SK-N-SH (cell line): ENCODE measurements at regions not wholly inside any gene's neighbourhood (a gene's known extent, or its start where the extent isn't known, plus 50 kb on each side); places are given as distances from the start of the nearest gene placed in this dataset.

Source experiments
- GABPA ChIP-seq: IDR thresholded peaks from 2 replicates; pipeline ENCODE4 v1.4.0; 2012; ENCODE audit warnings: low read depth, mild to moderate bottlenecking
- POLR2AphosphoS5 ChIP-seq: IDR thresholded peaks from 2 replicates; pipeline ENCODE4 v1.6.1; 2012; ENCODE audit warnings: low read depth, low read length
- SMC3 ChIP-seq: IDR thresholded peaks from 2 replicates; pipeline ENCODE4 v1.6.1; 2012; ENCODE audit warnings: low read depth, low read length, improper control_type of control experiment
- USF1 ChIP-seq: IDR thresholded peaks from 2 replicates; pipeline ENCODE4 v1.4.0; 2012; ENCODE audit warnings: low read depth, borderline replicate concordance
- TF ChIP-seq, protein P1 (sequence below): fragments of 200-600 bp; sonication (generic); IDR thresholded peaks from 2 replicates; pipeline ENCODE4 v1.6.1; 2017; ENCODE audit warnings: antibody characterized with exemption, mild to moderate bottlenecking, moderate library complexity

DNA sequence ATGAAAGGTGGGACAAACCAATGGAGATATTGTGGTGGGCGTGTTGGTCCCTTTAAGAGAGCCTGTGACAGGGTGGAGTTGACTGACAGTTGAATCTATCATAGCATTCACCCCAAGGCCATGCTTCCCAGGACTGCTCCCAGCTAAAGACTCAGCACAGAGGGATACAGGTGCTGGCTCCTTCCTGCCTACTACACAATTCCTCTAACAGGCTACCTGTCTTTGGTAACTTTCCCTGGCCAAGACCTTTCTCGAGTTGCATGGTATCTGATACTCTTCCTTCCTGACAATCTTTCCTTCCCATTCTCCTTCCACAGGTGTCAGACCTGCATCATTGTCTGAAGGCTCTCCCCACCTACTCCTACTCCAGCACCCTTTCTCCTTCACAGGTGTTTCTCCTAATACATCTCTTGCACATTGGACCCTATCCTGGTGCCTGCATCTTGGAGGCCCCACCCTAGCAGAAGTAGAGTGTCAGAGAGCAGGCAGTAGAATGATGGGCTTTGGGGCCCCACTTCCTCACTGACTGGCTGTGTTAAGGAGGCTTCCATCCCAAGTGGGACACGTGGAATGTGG, 120.7 kb upstream of the ALDH1B1 start:
- no peak for TF ChIP-seq GABPA
- TF ChIP-seq USF1, result no peak
- no peak for TF ChIP-seq POLR2AphosphoS5
- no peak for TF ChIP-seq SMC3
- TF ChIP-seq, protein P1, sequence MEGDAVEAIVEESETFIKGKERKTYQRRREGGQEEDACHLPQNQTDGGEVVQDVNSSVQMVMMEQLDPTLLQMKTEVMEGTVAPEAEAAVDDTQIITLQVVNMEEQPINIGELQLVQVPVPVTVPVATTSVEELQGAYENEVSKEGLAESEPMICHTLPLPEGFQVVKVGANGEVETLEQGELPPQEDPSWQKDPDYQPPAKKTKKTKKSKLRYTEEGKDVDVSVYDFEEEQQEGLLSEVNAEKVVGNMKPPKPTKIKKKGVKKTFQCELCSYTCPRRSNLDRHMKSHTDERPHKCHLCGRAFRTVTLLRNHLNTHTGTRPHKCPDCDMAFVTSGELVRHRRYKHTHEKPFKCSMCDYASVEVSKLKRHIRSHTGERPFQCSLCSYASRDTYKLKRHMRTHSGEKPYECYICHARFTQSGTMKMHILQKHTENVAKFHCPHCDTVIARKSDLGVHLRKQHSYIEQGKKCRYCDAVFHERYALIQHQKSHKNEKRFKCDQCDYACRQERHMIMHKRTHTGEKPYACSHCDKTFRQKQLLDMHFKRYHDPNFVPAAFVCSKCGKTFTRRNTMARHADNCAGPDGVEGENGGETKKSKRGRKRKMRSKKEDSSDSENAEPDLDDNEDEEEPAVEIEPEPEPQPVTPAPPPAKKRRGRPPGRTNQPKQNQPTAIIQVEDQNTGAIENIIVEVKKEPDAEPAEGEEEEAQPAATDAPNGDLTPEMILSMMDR, result no peak
